Right lung (tissue), 2 donors: ENCODE measurements at regions not wholly inside any gene's neighbourhood (a gene's known extent, or its start where the extent isn't known, plus 50 kb on each side); places are given as distances from the start of the nearest gene placed in this dataset.
"Not testable (repeated sequence)": the region's sequence is repeated elsewhere in the genome, so short reads cannot be mapped to it uniquely, and the experiment has no call there.

Experiments used
- DNase-seq, 2 donors: peaks; one replicate each; pipeline ENCODE4 v3.0.0-alpha.2; 2013

- DNase-seq: no peak
These were observed 211.6 kb upstream of the SESN3 start for GRCh38 chr11:95442531-95443050.

DNA sequence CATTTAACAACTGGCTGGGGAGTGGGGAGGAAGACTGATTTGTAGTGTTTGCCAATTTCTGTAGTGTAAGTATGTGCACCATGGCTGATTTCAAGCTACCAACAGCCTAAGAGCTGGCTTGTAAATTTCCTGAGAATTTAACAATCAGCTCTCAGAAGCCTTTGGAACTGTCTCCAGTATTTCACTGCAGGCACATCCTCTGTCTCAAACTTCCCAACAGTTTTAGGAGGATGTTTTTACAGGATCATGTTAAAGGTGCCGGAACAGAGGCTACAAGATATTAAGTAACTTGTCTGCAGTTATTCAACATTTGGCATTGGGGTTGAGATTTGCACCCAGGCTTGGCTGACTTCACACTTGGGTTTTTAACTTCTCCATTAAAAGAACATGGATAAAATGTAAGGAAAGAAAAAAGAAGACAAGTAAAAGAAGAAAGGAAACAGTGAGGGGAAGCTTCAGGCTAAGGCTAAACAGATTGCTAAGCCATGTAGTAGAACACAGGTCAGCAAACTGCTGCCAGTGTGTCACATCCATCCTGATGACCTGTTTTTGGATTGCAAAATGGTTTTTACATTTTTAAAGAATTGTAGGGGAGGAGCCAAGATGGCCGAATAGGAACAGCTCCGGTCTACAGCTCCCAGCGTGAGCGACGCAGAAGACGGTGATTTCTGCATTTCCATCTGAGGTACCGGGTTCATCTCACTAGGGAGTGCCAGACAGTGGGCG is 204.8 kb upstream of the SESN3 start:
- no peak for DNase-seq

DNA sequence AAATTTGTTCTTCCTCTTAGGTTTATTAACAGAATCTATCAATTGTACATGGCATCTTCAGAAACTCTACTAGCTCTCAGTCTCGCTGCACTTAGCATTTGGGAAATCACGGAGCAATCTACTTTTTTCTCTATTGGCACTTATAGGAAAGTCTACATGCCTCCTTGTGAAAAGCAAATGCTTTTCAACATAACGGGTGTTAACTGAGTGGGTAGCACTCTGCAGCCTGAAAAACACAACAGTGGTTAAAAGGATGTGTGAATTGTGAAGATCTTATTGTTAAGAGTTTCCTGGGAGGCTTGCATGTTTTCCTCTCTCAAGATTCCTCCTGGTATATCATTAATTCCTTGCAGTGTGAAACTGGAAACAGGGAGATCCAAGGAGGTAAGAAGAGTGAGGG is 204.2 kb upstream of the SESN3 start:
- DNase-seq: no peak

GRCh38 chr11:95434489-95435057 is 203.6 kb upstream of the SESN3 start:
- DNase-seq: no peak

DNA sequence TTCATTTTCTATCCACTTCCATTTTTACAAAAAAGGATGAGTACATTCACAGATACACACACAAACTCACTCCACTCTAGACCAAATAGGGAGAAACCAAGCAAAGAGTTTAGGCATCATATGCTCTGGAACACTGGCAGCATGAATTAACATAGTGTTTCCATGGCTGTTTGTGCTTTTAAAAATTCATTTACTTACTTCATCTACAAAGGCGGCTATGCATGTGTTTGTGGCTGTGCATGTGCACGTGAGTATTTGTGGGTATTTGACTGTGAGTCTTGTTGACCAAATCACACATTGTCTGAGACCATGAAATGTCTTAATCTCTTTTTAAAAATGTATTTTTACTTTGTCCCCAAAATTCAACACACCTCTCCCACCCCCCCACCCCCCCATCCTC is 203.0 kb upstream of the SESN3 start:
- no peak for DNase-seq

DNA sequence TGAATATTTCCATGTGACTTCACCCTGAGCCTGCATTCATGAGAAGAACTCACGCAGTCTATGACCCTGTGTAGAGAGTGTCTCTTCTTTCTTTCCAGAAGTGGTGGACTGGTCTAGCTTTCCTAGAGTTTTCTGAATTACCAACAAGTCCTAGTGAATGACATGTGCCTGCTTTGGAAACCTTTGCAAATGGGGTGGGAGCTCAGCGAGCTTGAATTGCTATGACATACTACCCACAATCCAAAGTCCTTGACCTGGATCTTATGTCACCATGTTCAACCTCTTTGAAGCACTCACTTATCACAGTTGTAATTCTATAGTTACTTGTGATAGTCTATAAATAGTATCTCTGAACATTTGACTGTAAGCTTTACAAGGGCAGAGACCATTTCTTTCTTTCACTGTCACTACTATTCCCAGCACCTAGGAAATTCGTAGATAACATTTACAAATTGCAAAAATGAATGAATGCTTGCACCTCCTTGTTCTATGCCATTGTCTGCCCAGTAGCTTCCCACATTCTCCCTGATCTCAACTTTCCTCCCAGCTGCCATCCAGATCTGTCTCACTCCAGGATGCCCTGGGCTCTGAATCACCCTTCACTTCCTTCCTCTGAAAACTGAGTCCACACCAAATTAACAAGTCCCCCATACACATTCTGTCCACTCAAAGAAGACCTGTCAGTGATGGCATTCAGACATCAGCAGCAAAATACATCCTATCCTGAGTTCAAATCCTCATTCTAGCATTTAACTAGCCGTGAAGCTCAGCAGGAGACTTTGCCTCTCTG is 201.9 kb upstream of the SESN3 start:
- no peak for DNase-seq

DNA sequence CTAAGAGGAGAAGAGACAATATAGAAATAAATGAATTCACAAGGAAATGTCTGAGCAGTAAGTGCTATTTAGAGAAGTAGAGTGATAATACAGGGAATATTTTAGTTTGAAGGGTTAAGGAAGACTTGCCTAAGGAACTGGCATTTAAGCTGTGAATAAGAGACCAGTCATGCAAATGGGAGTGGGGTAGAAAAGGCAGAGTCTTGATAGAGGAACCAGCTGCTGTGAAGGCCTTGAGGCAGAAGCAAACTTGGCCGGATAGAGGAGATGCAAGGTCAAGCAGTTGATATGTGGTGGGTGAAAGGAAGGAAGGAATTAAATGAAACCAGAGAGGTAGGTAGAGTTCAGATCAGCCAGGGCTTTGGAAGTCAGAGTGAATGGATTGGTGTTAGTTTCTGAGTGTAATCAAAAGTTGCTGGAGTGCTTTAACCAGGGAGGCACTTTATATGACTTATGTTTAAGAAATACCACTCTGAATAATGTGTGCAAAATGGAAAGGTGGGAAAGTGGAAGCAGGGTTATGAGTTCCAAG is 198.4 kb upstream of the SESN3 start:
- no peak for DNase-seq

- DNase-seq: no peak
These were observed 195.9 kb upstream of the SESN3 start for GRCh38 chr11:95426823-95427462.

- no peak for DNase-seq
These were observed 188.9 kb upstream of the SESN3 start for GRCh38 chr11:95419915-95420314.

DNA sequence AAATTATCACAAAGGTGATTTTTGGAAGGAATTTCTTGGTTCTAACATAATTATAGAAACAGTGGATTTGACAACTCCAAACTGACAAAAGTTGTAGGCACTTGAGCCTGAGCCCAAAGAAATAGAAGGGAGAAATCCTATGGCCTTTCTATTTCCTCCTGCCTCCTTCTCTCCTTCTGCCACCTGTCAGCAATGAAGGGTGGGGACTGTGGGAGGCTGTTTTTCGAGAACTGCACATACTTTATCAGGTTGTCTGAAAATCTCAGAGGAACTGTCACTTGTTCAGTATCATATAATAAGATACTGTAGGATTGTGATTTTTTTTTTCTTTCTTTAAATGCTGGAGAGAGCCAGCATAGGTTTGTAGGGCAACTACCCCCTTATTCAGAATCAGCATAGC is 187.9 kb upstream of the SESN3 start:
- no peak for DNase-seq

- DNase-seq: no peak
These were observed 186.8 kb upstream of the SESN3 start for GRCh38 chr11:95417832-95418231.

DNA sequence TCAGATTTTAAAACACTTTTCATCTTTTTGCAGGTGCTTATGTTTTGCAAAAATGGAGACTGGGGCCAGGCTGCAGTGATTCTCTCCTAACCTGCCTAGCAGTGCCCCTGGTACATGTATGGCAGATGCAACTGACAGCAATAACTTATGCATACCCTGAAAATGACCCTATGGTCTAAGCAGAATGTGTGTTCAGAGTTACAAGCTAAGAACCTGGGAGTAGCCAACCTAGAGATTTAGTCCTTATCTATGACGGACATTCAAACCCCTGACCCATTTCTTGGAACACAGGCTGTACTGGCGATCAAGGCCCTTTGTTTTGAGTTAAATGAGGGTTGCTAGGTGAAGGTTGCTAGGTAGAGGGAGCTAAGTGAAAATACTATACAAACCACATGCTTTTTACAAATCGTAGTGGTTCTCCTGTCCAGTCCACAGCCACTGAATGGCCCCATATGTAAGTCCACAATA is 184.9 kb upstream of the SESN3 start:
- DNase-seq: no peak

- DNase-seq: no peak
These were observed 183.2 kb upstream of the SESN3 start for GRCh38 chr11:95414217-95414616.

DNA sequence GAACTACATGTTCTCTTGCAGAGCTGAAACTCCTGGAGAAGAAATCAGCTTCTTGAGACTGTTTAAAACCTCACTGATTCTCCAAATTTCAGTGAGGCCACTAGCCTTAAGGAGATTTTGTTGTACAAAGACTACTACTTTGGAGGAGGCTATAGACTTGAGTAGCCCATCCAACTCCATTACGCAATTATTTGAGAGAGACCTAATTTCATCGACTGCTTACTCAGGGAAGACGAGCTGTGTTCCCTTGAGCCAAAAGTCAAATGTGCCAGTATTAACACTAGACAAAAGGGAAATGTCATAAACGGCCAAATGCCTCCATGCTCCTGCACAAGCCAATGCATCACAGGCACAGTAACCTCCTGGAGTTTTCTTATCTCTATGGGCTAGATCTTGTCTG is 182.8 kb upstream of the SESN3 start:
- no peak for DNase-seq

DNA sequence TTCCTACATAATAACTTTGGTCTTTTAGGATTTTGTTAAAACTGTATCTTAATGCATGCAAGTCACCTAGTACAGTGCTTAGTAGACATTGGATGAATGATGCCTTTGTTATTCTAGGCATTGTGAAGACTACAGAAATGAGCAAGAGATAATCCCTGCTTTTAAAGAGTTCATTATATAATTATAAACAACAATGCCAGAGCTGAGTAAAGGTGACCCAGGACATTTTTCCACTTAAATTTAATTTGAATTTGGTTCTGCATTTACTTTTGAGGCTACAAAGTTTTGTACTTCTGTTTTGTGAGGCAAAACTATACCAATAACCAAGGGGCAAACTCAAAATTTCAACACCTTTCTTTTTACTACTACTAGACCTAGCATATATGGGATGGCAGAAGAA is 182.0 kb upstream of the SESN3 start:
- no peak for DNase-seq

DNA sequence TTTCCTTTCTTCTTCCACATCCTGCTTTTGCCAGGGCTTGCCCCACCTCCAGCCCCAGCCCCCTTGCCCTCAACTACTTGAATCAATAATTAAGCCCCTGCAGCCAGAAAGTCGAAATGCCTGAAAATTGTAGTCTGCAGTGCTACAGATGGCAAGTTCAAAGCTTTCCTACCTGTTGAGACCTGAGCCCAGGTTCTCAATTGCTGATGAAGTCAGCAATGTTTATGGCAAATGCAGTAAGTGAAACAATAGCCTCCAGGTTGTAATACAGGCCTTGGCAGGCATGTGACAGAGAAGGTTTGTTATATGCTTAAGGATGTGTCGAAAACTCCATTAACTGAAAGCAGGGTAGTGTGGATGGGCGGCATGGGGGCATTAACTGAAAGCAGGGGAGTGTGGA is 181.1 kb upstream of the SESN3 start:
- DNase-seq: no peak

DNA sequence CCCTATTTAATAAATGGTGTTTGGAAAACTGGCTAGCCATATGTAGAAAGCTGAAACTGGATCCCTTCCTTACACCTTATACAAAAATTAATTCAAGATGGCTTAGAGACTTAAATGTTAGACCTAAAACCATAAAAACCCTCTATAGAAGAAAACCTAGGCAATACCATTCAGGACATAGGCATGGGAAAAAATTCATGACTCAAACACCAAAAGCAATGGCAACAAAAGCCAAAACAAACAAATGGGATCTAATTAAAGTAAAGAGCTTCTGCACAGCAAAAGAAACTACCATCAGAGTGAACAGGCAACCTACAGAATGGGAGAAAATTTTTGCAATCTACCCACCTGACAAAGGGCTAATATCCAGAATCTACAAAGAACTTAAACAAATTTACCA is 179.7 kb upstream of the SESN3 start:
- DNase-seq: not testable (repeated sequence)

GRCh38 chr11:95406271-95406670 is 175.3 kb upstream of the SESN3 start:
- DNase-seq: peak; percentile 20 to 45

- DNase-seq: no peak
These were observed 173.4 kb upstream of the SESN3 start for GRCh38 chr11:95404370-95404769.

DNA sequence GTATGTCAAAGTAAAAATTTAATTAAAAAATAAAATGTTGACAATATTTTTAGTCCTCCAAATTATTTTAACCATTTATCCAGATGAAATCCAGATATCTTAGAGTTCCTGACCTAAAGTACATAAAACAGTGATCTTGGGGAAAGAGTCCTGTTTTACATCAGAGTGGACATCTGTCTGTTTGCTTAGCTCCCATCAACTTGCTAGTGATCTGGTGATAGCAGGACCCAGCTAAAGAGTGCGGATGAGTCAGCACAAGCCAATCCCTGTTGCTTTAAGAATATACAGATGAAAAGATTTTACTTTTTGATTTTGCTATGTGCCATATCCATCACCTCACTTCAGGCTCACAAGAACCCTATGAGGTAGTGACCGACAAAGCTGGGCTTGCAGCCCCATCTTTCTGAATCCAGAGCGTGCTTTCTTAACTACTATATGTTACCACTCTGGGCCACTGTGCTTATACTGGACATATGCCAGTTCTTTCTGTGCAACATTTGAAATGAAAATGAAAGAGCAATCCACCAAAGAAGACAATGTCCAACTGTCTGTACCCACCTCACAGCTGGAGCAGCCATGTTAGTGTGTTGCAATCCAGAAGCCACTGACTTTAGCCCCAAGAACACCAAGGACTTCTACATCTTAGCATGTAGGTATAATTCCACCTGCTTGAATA is 167.6 kb upstream of the SESN3 start:
- DNase-seq: no peak

DNA sequence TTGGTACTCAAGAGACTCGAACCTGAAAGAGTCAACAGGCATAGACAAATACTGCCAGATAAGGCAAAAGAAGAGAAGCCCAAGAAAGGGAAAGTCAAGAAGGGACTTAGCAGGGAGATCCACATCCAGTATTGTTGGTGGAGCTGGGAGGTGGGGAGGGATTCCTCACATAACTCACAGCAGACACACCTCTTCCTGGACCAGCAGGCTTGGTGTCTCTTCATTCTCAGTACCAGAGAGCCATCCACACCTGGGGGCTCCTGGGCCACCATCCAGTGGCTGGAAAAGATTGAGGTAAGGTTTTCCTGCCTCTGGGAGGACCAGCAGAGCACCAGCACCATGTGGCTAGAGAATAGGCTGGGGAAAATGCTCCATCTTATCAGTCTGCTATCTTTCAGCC is 161.6 kb upstream of the SESN3 start:
- DNase-seq: no peak
